Trophoblast cell (in vitro differentiated cells and primary cell): ENCODE measurements at regions not wholly inside any gene's neighbourhood (a gene's known extent, or its start where the extent isn't known, plus 50 kb on each side); places are given as distances from the start of the nearest gene placed in this dataset.

ENCODE experiments used
- DNase-seq, 2 donors: peaks; one replicate each; pipeline ENCODE4 v3.0.0-alpha.2; 2016
- H2AFZ ChIP-seq: 2 replicates; pipeline ENCODE4 v1.6.1; 2013; ENCODE audit warnings: low read length, moderate library complexity, mild to moderate bottlenecking; ENCODE audit not compliant: insufficient read depth, poor library complexity
- H2AK5ac ChIP-seq: 2 replicates; pipeline ENCODE4 v1.6.1; 2013; ENCODE audit warnings: mild to moderate bottlenecking, low read length
- H2BK120ac ChIP-seq: 2 replicates; pipeline ENCODE4 v1.6.1; 2013; ENCODE audit warnings: low read length, mild to moderate bottlenecking, moderate library complexity; ENCODE audit not compliant: insufficient read depth, poor library complexity
- H2BK12ac ChIP-seq: 2 replicates; pipeline ENCODE4 v1.6.1; 2013; ENCODE audit warnings: mild to moderate bottlenecking, low read length, moderate library complexity
- H2BK5ac ChIP-seq: 2 replicates; pipeline ENCODE4 v1.6.1; 2013; ENCODE audit warnings: low read length, low read depth, moderate library complexity, mild to moderate bottlenecking; ENCODE audit not compliant: poor library complexity
- H3K14ac ChIP-seq: 2 replicates; pipeline ENCODE4 v1.6.1; 2013; ENCODE audit warnings: mild to moderate bottlenecking, low read length
- H3K18ac ChIP-seq: 2 replicates; pipeline ENCODE4 v1.6.1; 2013; ENCODE audit warnings: mild to moderate bottlenecking, low read length
- H3K23ac ChIP-seq: 2 replicates; pipeline ENCODE4 v1.6.1; 2013; ENCODE audit warnings: low read length
- H3K27ac ChIP-seq: 2 replicates; pipeline ENCODE4 v1.5.1; 2013; ENCODE audit warnings: low read depth, mild to moderate bottlenecking, inconsistent platforms, low read length, moderate library complexity
- H3K27me3 ChIP-seq: 2 replicates; pipeline ENCODE4 v1.6.1; 2013; ENCODE audit warnings: inconsistent platforms, mild to moderate bottlenecking, low read length, moderate library complexity; ENCODE audit not compliant: insufficient read depth
- H3K36me3 ChIP-seq, 2 experiments: 1 replicate in 1 of 2; 2 replicates in 1 of 2; pipeline ENCODE4 v1.6.1; 2013; ENCODE audit warnings: low read length in 2 of 2, mild to moderate bottlenecking in 2 of 2, moderate library complexity in 1 of 2; ENCODE audit not compliant: insufficient read depth in 2 of 2, control insufficient read depth in 1 of 2
- H3K4ac ChIP-seq: 2 replicates; pipeline ENCODE4 v1.6.1; 2013; ENCODE audit warnings: low read depth, mild to moderate bottlenecking, low read length, moderate library complexity
- H3K4me1 ChIP-seq, 2 experiments: 1 replicate in 1 of 2; 2 replicates in 1 of 2; pipeline ENCODE4 v1.6.1; 2013; ENCODE audit warnings: low read length in 2 of 2, mild to moderate bottlenecking in 2 of 2, moderate library complexity in 1 of 2; ENCODE audit not compliant: insufficient read depth in 2 of 2, control insufficient read depth in 1 of 2
- H3K4me2 ChIP-seq: 2 replicates; pipeline ENCODE4 v1.6.1; 2013; ENCODE audit warnings: inconsistent platforms, mild to moderate bottlenecking, low read length, moderate library complexity
- H3K4me3 ChIP-seq: 2 replicates; pipeline ENCODE4 v1.5.1; 2013; ENCODE audit warnings: mild to moderate bottlenecking, low read depth, low read length, inconsistent platforms
- H3K79me1 ChIP-seq: one replicate; pipeline ENCODE4 v1.6.1; 2013; ENCODE audit warnings: low read length
- H3K79me2 ChIP-seq: 2 replicates; pipeline ENCODE4 v1.6.1; 2013; ENCODE audit warnings: low read length, mild to moderate bottlenecking; ENCODE audit not compliant: control insufficient read depth, insufficient read depth, poor library complexity
- H3K9ac ChIP-seq: 2 replicates; pipeline ENCODE4 v1.6.1; 2013; ENCODE audit warnings: mild to moderate bottlenecking, low read length
- H3K9me3 ChIP-seq: 2 replicates; pipeline ENCODE4 v1.6.1; 2013; ENCODE audit warnings: low read depth, mild to moderate bottlenecking, control low read depth, inconsistent platforms, low read length; ENCODE audit not compliant: insufficient read depth
- H4K12ac ChIP-seq: 2 replicates; pipeline ENCODE4 v1.6.1; 2013; ENCODE audit warnings: low read depth, mild to moderate bottlenecking, low read length, moderate library complexity
- H4K8ac ChIP-seq: 2 replicates; pipeline ENCODE4 v1.6.1; 2013; ENCODE audit warnings: low read depth, mild to moderate bottlenecking, low read length, moderate library complexity
- H4K91ac ChIP-seq: one replicate; pipeline ENCODE4 v1.6.1; 2013; ENCODE audit warnings: low read depth, mild to moderate bottlenecking, low read length, moderate library complexity
- WGBS: extraction: QIAGEN DNeasy Blood & Tissue Kit; methylation state at CpG from one replicate; pipeline ENCODE4 v1.1.7; 2013; ENCODE audit warnings: missing lambda C conversion rate; ENCODE audit not compliant: insufficient read length, insufficient coverage; ENCODE audit errors: extremely low coverage; 5-methylcytosine and 5-hydroxymethylcytosine counted together

DNA sequence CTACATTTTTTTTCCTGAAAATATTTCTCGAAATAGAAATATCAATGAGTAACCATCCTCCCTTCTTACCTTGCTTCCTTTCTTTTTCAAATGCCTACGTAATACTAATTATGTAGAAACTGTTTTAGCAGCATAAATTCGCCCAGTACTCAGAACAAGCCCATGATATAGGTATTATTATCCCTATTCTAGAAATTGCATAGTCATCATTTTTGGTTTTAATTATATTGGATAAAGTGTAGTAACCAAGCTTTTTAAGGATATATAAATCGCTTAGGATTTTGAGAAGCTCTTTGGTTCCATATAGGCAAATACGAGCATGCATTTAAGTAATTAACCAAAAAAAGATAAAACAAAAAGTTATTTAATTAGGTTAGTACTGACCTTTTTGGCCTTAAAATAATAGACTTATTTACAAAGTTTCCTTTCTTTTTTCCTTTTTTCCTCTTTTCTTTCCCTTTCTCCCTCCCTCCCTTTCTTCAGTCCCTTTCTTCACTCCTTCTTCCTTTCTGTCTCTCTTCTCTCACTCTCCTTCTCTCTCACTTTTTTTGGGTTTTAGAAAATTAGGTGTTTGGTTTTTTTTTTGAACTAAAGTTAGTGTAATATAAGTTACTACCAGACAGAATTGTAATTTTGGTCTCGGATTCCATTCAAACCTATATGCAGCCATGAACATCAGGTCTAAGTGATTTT is 457.7 kb downstream of the RFPL4B start:
- no peak for DNase-seq
- H4K8ac ChIP-seq = no peak overlapping the region
- H2AK5ac ChIP-seq = no peak overlapping the region
- H3K9ac ChIP-seq = no peak overlapping the region
- no CpG with 5 or more reads among the region's 6 CpGs for WGBS
- H3K4me2 ChIP-seq = no peak overlapping the region
- H4K12ac ChIP-seq = no peak overlapping the region
- no peaks in the 10 kb centered on the region for H3K9me3 ChIP-seq
- no peaks in the 10 kb centered on the region for H3K79me2 ChIP-seq
- H3K18ac ChIP-seq = no peak overlapping the region
- no peak overlapping the region for H3K14ac ChIP-seq
- H2AFZ ChIP-seq = no peak overlapping the region
- no peak overlapping the region for H3K4me3 ChIP-seq
- no peaks in the 10 kb centered on the region for H3K36me3 ChIP-seq
- no peak overlapping the region for H3K23ac ChIP-seq
- no peaks in the 10 kb centered on the region for H3K79me1 ChIP-seq
- no peaks in the 10 kb centered on the region for H3K27me3 ChIP-seq
- H2BK5ac ChIP-seq = no peak overlapping the region
- no peak overlapping the region for H2BK120ac ChIP-seq
- no peak overlapping the region for H3K27ac ChIP-seq
- no peak overlapping the region for H2BK12ac ChIP-seq
- peaks cover 0 to 1% of the 10 kb centered on the region in 2 experiments for H3K4me1 ChIP-seq
- H3K4ac ChIP-seq = no peak overlapping the region
- no peak overlapping the region for H4K91ac ChIP-seq

DNA sequence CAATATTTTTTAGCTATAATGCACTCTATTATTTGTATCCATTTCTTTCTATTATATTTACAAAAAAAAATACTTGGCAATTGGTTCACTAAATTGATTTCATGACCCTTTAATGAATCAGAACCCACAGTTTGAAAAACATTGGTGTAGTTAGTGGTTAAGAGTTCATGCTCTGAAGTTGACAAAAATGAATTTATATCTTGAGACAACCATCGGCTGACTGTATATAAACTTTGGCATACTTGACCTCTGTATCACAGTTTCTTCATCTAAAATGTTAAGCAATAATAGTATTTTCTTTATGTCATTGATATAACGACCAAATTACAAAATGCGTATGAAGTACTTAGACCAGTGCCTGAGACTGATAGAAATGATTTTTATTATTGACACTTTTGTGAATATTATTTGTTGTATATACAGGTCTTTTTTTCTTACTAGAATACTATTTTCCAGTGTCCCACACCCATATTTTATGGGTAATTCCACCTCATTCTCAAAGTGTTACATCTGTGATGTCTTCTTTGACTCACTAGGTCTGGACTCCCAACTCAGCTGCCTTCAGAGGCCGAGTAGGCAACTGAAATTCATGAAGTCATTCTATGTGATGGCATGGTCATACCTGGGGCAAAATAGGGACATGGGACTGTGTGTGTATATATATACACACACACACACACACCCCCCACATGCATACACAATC is 459.2 kb downstream of the RFPL4B start:
- no peaks in the 10 kb centered on the region for H3K79me2 ChIP-seq
- no peak overlapping the region for H2BK120ac ChIP-seq
- no peaks in the 10 kb centered on the region for H3K27me3 ChIP-seq
- no peak for DNase-seq
- no peak overlapping the region for H3K4me2 ChIP-seq
- no peak overlapping the region for H4K91ac ChIP-seq
- H4K12ac ChIP-seq = no peak overlapping the region
- no peak overlapping the region for H3K14ac ChIP-seq
- H3K27ac ChIP-seq = no peak overlapping the region
- H3K79me1 ChIP-seq = no peaks in the 10 kb centered on the region
- WGBS = no CpG with 5 or more reads among the region's 4 CpGs
- no peak overlapping the region for H3K4ac ChIP-seq
- H2AK5ac ChIP-seq = no peak overlapping the region
- no peak overlapping the region for H3K9ac ChIP-seq
- H3K18ac ChIP-seq = no peak overlapping the region
- no peaks in the 10 kb centered on the region for H3K9me3 ChIP-seq
- no peak overlapping the region for H2AFZ ChIP-seq
- H3K4me1 ChIP-seq = peaks cover 0 to 1% of the 10 kb centered on the region in 2 experiments
- no peak overlapping the region for H2BK5ac ChIP-seq
- no peak overlapping the region for H3K23ac ChIP-seq
- no peak overlapping the region for H3K4me3 ChIP-seq
- no peak overlapping the region for H2BK12ac ChIP-seq
- no peak overlapping the region for H4K8ac ChIP-seq
- H3K36me3 ChIP-seq = no peaks in the 10 kb centered on the region

DNA sequence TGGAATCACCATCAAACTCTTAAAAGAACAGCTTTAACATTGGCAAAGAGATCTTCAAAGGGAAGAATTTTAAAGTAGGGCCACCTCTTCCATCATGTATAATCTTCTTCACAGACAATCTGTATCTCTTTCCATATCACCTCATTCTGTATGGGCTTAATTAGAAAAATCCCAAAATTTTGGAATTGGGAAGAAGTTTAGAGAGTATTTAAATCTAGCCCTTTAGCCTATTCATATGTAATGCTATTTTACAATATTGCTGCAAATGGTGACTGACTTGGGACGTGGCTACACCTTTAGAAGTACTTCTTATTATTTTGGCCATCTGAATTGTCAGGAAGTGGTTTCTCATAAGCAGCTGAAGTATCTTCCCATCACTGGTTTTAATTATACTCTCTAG is 474.3 kb downstream of the RFPL4B start:
- no peak overlapping the region for H2BK120ac ChIP-seq
- DNase-seq = no peak
- H4K91ac ChIP-seq = no peak overlapping the region
- no peak overlapping the region for H2AK5ac ChIP-seq
- H3K9ac ChIP-seq = no peak overlapping the region
- H3K4me3 ChIP-seq = no peak overlapping the region
- WGBS = no CpG with 5 or more reads among the region's 1 CpG
- no peaks in the 10 kb centered on the region for H3K9me3 ChIP-seq
- H2BK5ac ChIP-seq = no peak overlapping the region
- no peaks in the 10 kb centered on the region for H3K79me2 ChIP-seq
- H3K4me2 ChIP-seq = no peak overlapping the region
- H3K36me3 ChIP-seq = no peaks in the 10 kb centered on the region
- H3K27ac ChIP-seq = no peak overlapping the region
- H4K8ac ChIP-seq = no peak overlapping the region
- no peak overlapping the region for H2AFZ ChIP-seq
- H3K4ac ChIP-seq = no peak overlapping the region
- H3K27me3 ChIP-seq = no peaks in the 10 kb centered on the region
- H3K79me1 ChIP-seq = no peaks in the 10 kb centered on the region
- H3K4me1 ChIP-seq = no peaks in the 10 kb centered on the region
- H3K14ac ChIP-seq = no peak overlapping the region
- H3K23ac ChIP-seq = no peak overlapping the region
- H3K18ac ChIP-seq = no peak overlapping the region
- H2BK12ac ChIP-seq = no peak overlapping the region
- H4K12ac ChIP-seq = no peak overlapping the region

GRCh38 chr6:112822769-112823168 is 475.6 kb downstream of the RFPL4B start:
- H4K8ac ChIP-seq = no peak overlapping the region
- H3K27ac ChIP-seq = no peak overlapping the region
- H3K79me1 ChIP-seq = no peaks in the 10 kb centered on the region
- H3K9me3 ChIP-seq = no peaks in the 10 kb centered on the region
- H3K4ac ChIP-seq = no peak overlapping the region
- no peak overlapping the region for H3K18ac ChIP-seq
- no peak overlapping the region for H2AK5ac ChIP-seq
- H4K12ac ChIP-seq = no peak overlapping the region
- DNase-seq = no peak
- H2BK120ac ChIP-seq = no peak overlapping the region
- H3K79me2 ChIP-seq = no peaks in the 10 kb centered on the region
- no CpG with 5 or more reads among the region's 2 CpGs for WGBS
- no peak overlapping the region for H3K4me3 ChIP-seq
- H3K23ac ChIP-seq = no peak overlapping the region
- H3K4me1 ChIP-seq = no peaks in the 10 kb centered on the region
- H2AFZ ChIP-seq = no peak overlapping the region
- H3K14ac ChIP-seq = no peak overlapping the region
- H3K27me3 ChIP-seq = no peaks in the 10 kb centered on the region
- no peak overlapping the region for H2BK5ac ChIP-seq
- no peak overlapping the region for H3K4me2 ChIP-seq
- no peaks in the 10 kb centered on the region for H3K36me3 ChIP-seq
- H4K91ac ChIP-seq = no peak overlapping the region
- H2BK12ac ChIP-seq = no peak overlapping the region
- no peak overlapping the region for H3K9ac ChIP-seq
